Osteoblast (primary cell): ENCODE measurements at regions not wholly inside any gene's neighbourhood (a gene's known extent, or its start where the extent isn't known, plus 50 kb on each side); places are given as distances from the start of the nearest gene placed in this dataset.

ENCODE experiments used
- DNase-seq: peaks from one replicate; pipeline ENCODE4 v3.0.0; 2011; ENCODE audit warnings: low spot score, mixed read lengths; ENCODE audit not compliant: insufficient read length; ENCODE audit errors: missing footprints
- H2AFZ ChIP-seq: 2 replicates; pipeline ENCODE4 v1.6.0; 2011; ENCODE audit warnings: mild to moderate bottlenecking, low read length
- H3K27ac ChIP-seq: 2 replicates; pipeline ENCODE4 v1.5.1; 2011; ENCODE audit warnings: mild to moderate bottlenecking, low read depth, low read length, moderate library complexity
- H3K27me3 ChIP-seq: 2 replicates; pipeline ENCODE4 v1.6.0; 2012; ENCODE audit warnings: mild to moderate bottlenecking, control low read depth, inconsistent platforms, low read length, moderate library complexity; ENCODE audit not compliant: insufficient read depth
- H3K36me3 ChIP-seq: 2 replicates; pipeline ENCODE4 v1.5.1; 2011; ENCODE audit warnings: mild to moderate bottlenecking, low read length, control low read depth, moderate library complexity; ENCODE audit not compliant: insufficient read depth
- H3K4me1 ChIP-seq: 2 replicates; pipeline ENCODE4 v1.5.1; 2011; ENCODE audit warnings: mild to moderate bottlenecking, low read length, control low read depth, moderate library complexity; ENCODE audit not compliant: insufficient read depth
- H3K4me2 ChIP-seq: 2 replicates; pipeline ENCODE4 v1.6.0; 2011; ENCODE audit warnings: mild to moderate bottlenecking, low read length; ENCODE audit not compliant: insufficient read depth
- H3K4me3 ChIP-seq: fragments of 200-600 bp; sonication (generic); 3 replicates; pipeline ENCODE4 v1.5.1; 2012; ENCODE audit warnings: mild to moderate bottlenecking, low read length, inconsistent platforms; ENCODE audit not compliant: insufficient read depth
- H3K79me2 ChIP-seq: 2 replicates; pipeline ENCODE4 v1.6.0; 2012; ENCODE audit warnings: mild to moderate bottlenecking, low read length, control low read depth, inconsistent platforms; ENCODE audit not compliant: insufficient read depth
- H3K9me3 ChIP-seq: 2 replicates; pipeline ENCODE4 v1.5.1; 2011; ENCODE audit warnings: low read depth, low read length, control low read depth
- H4K20me1 ChIP-seq: 2 replicates; pipeline ENCODE4 v1.6.0; 2012; ENCODE audit warnings: mild to moderate bottlenecking, low read length, control low read depth; ENCODE audit not compliant: insufficient read depth
- CTCF ChIP-seq: IDR thresholded peaks from 2 replicates; pipeline ENCODE4 v1.5.1; 2011; ENCODE audit warnings: mild to moderate bottlenecking, low read depth, low read length, moderate library complexity; ENCODE audit errors: extremely low read depth

DNA sequence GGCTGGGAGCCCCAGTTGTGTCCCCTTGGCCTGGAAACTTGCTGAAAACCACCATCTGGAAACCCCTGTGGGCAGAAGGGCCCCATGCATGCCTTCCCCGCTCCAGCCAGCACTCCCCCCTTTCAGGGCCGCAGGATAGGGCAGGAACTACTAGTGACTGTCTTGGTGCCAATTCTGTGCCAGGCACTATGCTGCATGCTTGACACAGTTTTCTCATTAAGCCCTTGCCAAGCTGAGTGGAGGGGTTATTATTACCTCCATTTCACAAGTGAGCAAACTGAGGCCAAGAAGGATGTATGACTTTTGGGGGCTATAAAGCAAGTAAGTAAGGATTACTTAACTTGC lies 73.6 kb upstream of the PJA1 start:
- Histone ChIP-seq H3K36me3 (no peaks in the 10 kb centered on the region), H4K20me1 (no peaks in the 10 kb centered on the region), H3K27ac (no peak overlapping the region), H3K79me2 (no peaks in the 10 kb centered on the region), H2AFZ (no peak overlapping the region), H3K4me1 (no peaks in the 10 kb centered on the region), H3K4me3 (no peak overlapping the region), H3K27me3 (peaks cover 31% of the 10 kb centered on the region), H3K9me3 (no peaks in the 10 kb centered on the region), H3K4me2 (no peak overlapping the region)
- no peak for TF ChIP-seq CTCF
- DNase-seq = no peak

GRCh38 chrX:69238114-69238886 lies 73.0 kb upstream of the PJA1 start:
- no peak for DNase-seq
- Histone ChIP-seq H3K27me3 (peaks cover 27% of the 10 kb centered on the region), H3K36me3 (no peaks in the 10 kb centered on the region), H3K79me2 (no peaks in the 10 kb centered on the region), H3K4me2 (no peak overlapping the region), H3K9me3 (no peaks in the 10 kb centered on the region), H4K20me1 (no peaks in the 10 kb centered on the region), H3K4me1 (no peaks in the 10 kb centered on the region), H2AFZ (no peak overlapping the region), H3K27ac (no peak overlapping the region), H3K4me3 (no peak overlapping the region)
- TF ChIP-seq CTCF = no peak

DNA sequence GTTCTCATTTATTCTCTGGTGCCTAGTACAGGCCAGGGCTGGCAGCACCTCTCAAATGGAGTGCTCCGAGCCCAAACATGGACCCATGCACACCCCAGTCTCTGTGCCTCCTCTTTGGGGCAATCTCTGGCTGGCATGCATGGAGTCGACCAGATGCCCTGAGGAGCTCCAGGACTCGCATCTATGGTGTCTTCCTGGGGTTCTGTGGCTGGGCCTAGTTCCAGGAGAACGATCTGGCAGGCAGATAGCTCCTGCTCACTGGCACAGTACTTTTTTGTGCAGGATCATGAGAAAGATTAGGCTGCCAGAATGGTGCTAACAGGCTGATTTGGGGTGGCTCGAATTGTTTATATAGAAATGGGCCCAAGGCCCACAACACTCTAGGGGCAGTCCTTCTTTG lies 72.0 kb upstream of the PJA1 start:
- Histone ChIP-seq H4K20me1 (no peaks in the 10 kb centered on the region), H3K27me3 (peaks cover 20% of the 10 kb centered on the region), H2AFZ (no peak overlapping the region), H3K79me2 (no peaks in the 10 kb centered on the region), H3K9me3 (no peaks in the 10 kb centered on the region), H3K4me1 (no peaks in the 10 kb centered on the region), H3K36me3 (no peaks in the 10 kb centered on the region), H3K4me3 (no peak overlapping the region), H3K4me2 (no peak overlapping the region), H3K27ac (no peak overlapping the region)
- DNase-seq = peak; percentile 55
- TF ChIP-seq CTCF = no peak

DNA sequence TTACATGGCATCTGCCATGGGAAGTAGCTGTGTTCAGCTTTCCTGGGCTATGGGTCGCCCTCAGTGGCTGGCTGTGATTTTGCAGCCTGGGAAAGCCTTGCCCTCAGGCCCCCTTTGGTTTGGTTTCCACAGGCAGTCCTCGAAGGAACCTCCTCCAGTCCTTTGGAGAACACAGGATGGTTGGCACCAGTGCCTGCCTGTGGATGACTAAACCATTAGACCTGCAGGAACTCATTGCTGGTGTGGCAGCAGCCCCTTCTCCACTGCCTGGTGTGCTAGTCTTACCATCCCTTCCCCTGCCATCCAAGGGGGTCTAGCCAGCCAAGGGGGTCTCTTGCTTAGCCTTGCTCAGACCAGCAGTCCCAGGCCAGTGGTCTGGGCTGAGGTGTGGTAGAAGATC lies 71.4 kb upstream of the PJA1 start:
- Histone ChIP-seq H3K27me3 (peaks cover 15% of the 10 kb centered on the region), H3K79me2 (no peaks in the 10 kb centered on the region), H4K20me1 (no peaks in the 10 kb centered on the region), H3K4me1 (no peaks in the 10 kb centered on the region), H2AFZ (no peak overlapping the region), H3K36me3 (no peaks in the 10 kb centered on the region), H3K27ac (no peak overlapping the region), H3K9me3 (no peaks in the 10 kb centered on the region), H3K4me3 (no peak overlapping the region), H3K4me2 (no peak overlapping the region)
- DNase-seq = peak; percentile 71
- no peak for TF ChIP-seq CTCF
